ENCODE measurements at regions not wholly inside any gene's neighbourhood (a gene's known extent, or its start where the extent isn't known, plus 50 kb on each side); places are given as distances from the start of the nearest gene placed in this dataset.

DNA sequence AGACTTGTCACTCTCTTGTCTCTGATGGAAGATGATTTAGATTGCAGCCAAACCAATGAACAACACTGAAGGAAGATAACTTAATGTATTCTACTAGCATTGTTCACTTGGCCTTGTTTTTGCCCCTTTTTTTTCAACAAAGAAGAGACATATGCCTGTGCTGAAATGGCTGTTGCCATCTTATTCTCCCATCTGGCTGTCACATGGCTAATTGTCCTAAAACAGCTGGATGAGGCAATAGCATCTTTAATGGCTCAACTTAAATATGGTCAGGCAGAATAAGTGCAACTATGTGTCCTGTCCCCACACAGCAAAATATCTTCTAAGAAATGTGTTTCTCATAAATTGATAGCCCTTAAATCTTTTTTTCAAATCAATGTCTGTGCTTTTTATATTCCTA, 576.9 kb downstream of the TUSC7 start (continued):
- TF ChIP-seq, protein P1, sequence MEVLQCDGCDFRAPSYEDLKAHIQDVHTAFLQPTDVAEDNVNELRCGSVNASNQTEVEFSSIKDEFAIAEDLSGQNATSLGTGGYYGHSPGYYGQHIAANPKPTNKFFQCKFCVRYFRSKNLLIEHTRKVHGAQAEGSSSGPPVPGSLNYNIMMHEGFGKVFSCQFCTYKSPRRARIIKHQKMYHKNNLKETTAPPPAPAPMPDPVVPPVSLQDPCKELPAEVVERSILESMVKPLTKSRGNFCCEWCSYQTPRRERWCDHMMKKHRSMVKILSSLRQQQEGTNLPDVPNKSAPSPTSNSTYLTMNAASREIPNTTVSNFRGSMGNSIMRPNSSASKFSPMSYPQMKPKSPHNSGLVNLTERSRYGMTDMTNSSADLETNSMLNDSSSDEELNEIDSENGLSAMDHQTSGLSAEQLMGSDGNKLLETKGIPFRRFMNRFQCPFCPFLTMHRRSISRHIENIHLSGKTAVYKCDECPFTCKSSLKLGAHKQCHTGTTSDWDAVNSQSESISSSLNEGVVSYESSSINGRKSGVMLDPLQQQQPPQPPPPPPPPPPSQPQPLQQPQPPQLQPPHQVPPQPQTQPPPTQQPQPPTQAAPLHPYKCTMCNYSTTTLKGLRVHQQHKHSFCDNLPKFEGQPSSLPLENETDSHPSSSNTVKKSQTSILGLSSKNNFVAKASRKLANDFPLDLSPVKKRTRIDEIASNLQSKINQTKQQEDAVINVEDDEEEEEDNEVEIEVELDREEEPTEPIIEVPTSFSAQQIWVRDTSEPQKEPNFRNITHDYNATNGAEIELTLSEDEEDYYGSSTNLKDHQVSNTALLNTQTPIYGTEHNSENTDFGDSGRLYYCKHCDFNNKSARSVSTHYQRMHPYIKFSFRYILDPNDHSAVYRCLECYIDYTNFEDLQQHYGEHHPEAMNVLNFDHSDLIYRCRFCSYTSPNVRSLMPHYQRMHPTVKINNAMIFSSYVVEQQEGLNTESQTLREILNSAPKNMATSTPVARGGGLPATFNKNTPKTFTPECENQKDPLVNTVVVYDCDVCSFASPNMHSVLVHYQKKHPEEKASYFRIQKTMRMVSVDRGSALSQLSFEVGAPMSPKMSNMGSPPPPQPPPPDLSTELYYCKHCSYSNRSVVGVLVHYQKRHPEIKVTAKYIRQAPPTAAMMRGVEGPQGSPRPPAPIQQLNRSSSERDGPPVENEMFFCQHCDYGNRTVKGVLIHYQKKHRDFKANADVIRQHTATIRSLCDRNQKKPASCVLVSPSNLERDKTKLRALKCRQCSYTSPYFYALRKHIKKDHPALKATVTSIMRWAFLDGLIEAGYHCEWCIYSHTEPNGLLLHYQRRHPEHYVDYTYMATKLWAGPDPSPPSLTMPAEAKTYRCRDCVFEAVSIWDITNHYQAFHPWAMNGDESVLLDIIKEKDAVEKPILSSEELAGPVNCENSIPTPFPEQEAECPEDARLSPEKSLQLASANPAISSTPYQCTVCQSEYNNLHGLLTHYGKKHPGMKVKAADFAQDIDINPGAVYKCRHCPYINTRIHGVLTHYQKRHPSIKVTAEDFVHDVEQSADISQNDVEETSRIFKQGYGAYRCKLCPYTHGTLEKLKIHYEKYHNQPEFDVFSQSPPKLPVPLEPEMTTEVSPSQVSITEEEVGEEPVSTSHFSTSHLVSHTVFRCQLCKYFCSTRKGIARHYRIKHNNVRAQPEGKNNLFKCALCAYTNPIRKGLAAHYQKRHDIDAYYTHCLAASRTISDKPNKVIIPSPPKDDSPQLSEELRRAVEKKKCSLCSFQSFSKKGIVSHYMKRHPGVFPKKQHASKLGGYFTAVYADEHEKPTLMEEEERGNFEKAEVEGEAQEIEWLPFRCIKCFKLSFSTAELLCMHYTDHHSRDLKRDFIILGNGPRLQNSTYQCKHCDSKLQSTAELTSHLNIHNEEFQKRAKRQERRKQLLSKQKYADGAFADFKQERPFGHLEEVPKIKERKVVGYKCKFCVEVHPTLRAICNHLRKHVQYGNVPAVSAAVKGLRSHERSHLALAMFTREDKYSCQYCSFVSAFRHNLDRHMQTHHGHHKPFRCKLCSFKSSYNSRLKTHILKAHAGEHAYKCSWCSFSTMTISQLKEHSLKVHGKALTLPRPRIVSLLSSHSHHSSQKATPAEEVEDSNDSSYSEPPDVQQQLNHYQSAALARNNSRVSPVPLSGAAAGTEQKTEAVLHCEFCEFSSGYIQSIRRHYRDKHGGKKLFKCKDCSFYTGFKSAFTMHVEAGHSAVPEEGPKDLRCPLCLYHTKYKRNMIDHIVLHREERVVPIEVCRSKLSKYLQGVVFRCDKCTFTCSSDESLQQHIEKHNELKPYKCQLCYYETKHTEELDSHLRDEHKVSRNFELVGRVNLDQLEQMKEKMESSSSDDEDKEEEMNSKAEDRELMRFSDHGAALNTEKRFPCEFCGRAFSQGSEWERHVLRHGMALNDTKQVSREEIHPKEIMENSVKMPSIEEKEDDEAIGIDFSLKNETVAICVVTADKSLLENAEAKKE (CRISPR knock-in tag; IDR thresholded peaks at IDR 0.05): no peak
- TF ChIP-seq, protein P2, sequence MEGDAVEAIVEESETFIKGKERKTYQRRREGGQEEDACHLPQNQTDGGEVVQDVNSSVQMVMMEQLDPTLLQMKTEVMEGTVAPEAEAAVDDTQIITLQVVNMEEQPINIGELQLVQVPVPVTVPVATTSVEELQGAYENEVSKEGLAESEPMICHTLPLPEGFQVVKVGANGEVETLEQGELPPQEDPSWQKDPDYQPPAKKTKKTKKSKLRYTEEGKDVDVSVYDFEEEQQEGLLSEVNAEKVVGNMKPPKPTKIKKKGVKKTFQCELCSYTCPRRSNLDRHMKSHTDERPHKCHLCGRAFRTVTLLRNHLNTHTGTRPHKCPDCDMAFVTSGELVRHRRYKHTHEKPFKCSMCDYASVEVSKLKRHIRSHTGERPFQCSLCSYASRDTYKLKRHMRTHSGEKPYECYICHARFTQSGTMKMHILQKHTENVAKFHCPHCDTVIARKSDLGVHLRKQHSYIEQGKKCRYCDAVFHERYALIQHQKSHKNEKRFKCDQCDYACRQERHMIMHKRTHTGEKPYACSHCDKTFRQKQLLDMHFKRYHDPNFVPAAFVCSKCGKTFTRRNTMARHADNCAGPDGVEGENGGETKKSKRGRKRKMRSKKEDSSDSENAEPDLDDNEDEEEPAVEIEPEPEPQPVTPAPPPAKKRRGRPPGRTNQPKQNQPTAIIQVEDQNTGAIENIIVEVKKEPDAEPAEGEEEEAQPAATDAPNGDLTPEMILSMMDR (conservative IDR thresholded peaks at IDR 0.05; ENCODE audit: low read depth in 2 of 2): no peak

DNA sequence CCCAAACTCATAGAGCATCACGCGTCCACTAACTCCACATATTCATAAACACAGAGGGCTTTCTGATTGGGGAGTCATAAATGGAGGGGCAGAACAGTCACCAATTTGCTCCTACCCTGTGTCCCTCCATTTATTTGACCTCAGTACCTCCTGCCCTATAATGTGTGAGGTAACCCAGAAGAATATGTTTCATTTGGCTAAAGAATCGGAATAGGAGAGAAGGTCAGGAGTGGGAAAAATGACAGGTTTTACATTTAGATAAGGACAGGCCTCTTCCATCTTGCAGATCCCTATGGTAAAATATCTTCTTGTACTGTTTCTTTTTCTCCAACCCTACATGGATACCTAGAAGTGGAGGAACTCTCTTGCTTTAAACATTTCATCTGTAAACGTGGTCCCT, 578.0 kb downstream of the TUSC7 start:
- peaks cover 12% of the 10 kb centered on the region for H3K4me1 ChIP-seq (ENCODE audit: insufficient read depth)
- Mint-ChIP-seq H3K9me3 (no peaks in the 10 kb centered on the region), H3K36me3 (ENCODE audit: low read depth) (no peaks in the 10 kb centered on the region), H3K4me3 (no peak overlapping the region), H3K27ac (no peak overlapping the region), H3K27me3 (ENCODE audit: insufficient read depth, low read depth, poor library complexity) (no peaks in the 10 kb centered on the region), H3K4me1 (peaks cover 9% of the 10 kb centered on the region)
- no peaks in the 10 kb centered on the region for H3F3A ChIP-seq (replicated peaks; ENCODE audit: low read depth)
- H3K27me3 ChIP-seq (ENCODE audit: insufficient read depth): no peaks in the 10 kb centered on the region
- H2AFZ ChIP-seq: no peak overlapping the region
- no peaks in the 10 kb centered on the region for H4K20me1 ChIP-seq (replicated peaks; ENCODE audit: insufficient read depth)
- H3K36me3 ChIP-seq (ENCODE audit: insufficient read depth): no peaks in the 10 kb centered on the region
- no peak overlapping the region for H3K4me2 ChIP-seq
- H3K4me3 ChIP-seq: no peak overlapping the region
- no peak overlapping the region for H3K27ac ChIP-seq (ENCODE audit: low read depth)
- H3K9me2 ChIP-seq (ENCODE audit: insufficient read depth): no peaks in the 10 kb centered on the region
- ATAC-seq: no peak
- no peaks in the 10 kb centered on the region for H3K79me2 ChIP-seq (replicated peaks; ENCODE audit: insufficient read depth)
- no peak for DNase-seq (ENCODE audit: low spot score)
- TF ChIP-seq ZNF114 (CRISPR knock-in tag; IDR thresholded peaks at IDR 0.05) (no peak), CREB1 (CRISPR knock-in tag; IDR thresholded peaks at IDR 0.05; ENCODE audit: low read depth) (no peak), POLR2AphosphoS5 (IDR thresholded peaks at IDR 0.05; ENCODE audit: low read depth) (no peak), NANOG (IDR thresholded peaks at IDR 0.05; ENCODE audit: borderline replicate concordance) (no peak), EZH2 (IDR thresholded peaks at IDR 0.05; ENCODE audit: low read depth, unreplicated experiment) (no peak), ZNF331 (CRISPR knock-in tag; IDR thresholded peaks at IDR 0.05; ENCODE audit: low read depth) (no peak), STAT1 (IDR thresholded peaks at IDR 0.05; ENCODE audit: unreplicated experiment) (no peak)
- TF ChIP-seq, protein P1 (CRISPR knock-in tag; IDR thresholded peaks at IDR 0.05): no peak

Data from GM23338 (cell line).